GM19468 (cell line): ENCODE measurements at regions not wholly inside any gene's neighbourhood (a gene's known extent, or its start where the extent isn't known, plus 50 kb on each side); places are given as distances from the start of the nearest gene placed in this dataset.

Experiments used
- ATAC-seq: cut with Tn5 transposase; IDR thresholded peaks from one replicate; pipeline ENCODE4 v1.9.1; 2021; ENCODE audit warnings: mild to moderate bottlenecking, moderate library complexity, moderate number of reproducible peaks; ENCODE audit not compliant: unreplicated experiment; ENCODE audit errors: extremely low read depth

GRCh38 chr20:7657569-7657968 lies 282.7 kb downstream of the HAO1 start:
- ATAC-seq: no peak

DNA sequence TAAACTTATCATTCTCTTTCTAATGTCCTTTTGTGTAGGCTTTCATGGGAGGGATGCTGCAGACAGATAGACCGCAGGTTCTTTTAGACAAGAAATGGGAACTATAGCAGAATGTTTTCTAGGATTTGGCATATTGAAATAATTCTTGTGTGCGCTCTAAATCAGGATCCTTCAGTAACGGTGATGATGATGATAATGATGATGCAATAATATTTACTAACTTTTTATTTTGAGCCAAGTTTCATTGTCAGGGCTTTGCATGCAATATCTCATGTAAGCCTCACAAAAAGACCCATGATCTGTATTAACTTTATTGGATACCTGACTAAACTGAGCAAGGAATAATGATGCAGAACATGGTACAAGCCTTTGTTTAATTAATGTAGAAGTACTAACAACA lies 280.1 kb downstream of the HAO1 start:
- ATAC-seq: no peak

- no peak for ATAC-seq
Observed at GRCh38 chr20:7665376-7665775, 274.9 kb downstream of the HAO1 start.

DNA sequence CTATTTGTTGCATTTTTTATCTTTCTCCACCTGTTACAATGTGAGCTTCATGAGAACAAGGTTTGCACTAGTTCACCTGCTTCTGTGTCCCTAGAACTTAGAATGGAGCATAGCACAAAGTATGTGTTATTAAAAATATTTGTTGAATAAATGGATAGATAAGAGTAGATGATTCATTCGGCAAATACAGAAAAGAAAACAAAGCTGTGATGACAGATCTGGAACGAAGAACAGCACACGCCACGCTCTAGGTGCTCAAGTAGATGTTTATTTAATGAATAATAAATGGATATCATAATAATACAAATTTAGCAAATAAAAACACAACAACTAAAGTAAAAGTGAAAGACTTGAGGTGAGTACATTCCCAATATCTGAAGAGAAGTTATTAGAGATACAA lies 273.1 kb downstream of the HAO1 start:
- ATAC-seq: no peak

DNA sequence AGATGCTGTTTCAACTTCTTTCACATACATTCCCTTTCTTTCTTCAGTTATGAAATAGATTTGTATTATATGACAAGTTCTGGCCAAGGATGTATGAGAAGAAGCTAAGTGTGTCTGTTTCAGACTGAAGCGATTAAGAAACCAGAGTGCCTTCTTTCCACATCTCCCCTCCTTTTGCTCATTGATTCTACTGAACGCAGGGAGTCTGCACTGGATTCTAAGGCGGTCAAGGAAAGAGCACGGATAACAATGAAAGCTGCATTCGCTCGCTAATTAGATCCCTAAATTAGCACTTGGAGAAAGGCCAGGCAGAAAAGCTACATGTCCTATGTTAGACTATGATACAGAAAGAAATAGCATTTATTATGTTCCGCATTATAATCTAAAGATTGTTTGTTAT lies 267.7 kb downstream of the HAO1 start:
- no peak for ATAC-seq

DNA sequence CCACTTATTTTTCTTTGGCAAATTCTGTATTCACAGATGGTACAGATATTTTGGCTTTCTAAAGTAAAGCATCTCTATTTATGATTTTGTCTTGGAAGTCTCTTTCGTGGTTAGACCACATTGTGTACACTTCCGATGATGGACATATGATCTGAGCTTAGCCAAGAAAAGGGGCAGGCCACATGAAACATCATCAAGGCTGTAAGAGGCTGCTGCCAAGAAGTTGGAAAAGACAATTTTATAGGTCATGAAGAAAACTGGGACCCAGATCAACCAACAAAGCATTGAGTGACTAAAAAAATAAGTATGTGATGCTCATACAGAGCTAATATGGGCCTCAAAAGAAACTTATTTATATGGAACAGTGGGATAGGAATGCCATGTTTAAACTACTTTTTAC lies 266.4 kb downstream of the HAO1 start:
- no peak for ATAC-seq

DNA sequence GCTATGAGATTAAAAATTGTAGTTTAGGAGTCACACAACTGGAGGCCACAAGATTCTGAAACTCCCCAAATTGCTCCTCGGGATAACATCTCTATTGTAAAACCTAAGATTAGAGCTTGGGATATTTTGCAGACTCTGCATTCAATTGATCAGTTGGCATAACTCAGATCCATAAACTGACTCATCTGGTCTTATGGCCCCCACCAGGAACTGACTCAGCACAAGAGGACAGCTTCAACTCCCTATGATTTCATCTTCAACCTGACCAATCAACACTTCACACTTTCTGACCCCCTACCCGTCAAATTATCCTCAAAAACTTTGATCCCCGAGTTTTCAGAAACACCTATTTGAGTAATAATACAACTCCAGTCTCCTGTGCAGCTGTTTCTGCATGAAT lies 257.3 kb downstream of the HAO1 start:
- no peak for ATAC-seq

GRCh38 chr20:7687065-7687464 lies 253.2 kb downstream of the HAO1 start:
- no peak for ATAC-seq

DNA sequence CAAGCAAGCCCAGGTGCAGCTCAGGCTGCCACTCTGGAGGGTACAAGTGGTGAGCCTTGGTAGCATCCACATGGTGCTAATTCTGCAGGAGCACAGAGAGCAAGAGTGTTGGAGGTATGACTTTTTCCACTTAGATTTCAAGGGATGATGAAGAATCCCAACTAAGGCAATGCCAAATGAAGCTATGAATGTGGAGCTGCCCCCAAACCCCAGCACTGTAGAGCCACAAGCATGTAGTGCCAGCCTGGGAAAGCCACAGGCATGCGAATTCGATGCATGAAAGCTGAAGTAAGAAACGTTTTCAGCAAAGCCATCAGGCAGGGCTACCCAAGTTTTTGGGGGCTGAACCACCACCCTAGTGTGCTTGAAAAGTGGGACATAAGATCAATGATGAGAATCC lies 251.1 kb downstream of the HAO1 start:
- no peak for ATAC-seq

DNA sequence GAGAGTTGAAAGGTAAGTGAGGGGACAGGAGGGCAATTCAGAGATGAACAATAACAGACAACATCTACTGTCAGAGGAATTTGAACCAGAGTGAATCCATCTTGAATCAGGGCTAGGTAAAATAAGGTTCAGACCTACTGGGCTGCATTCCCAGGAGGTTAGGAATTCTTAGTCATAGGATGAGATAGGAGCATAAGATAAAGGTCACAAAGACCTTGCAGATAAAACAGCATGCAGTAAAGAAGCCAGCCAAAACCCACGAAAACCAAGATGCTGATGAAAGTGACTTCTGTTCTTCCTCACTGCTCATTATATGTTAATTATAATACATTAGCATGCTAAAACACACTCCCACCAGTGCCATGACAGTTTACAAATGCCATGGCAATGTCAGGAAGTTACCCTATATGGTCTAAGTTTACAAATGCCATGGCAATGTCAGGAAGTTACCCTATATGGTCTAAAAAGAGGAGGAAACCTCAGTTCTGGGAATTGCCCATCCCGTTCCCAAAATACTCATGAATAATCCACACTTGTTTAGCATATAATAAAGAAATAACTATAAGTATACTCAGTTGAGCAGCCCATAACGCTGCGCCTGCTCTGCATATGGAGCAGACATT lies 248.5 kb downstream of the HAO1 start:
- ATAC-seq: no peak

DNA sequence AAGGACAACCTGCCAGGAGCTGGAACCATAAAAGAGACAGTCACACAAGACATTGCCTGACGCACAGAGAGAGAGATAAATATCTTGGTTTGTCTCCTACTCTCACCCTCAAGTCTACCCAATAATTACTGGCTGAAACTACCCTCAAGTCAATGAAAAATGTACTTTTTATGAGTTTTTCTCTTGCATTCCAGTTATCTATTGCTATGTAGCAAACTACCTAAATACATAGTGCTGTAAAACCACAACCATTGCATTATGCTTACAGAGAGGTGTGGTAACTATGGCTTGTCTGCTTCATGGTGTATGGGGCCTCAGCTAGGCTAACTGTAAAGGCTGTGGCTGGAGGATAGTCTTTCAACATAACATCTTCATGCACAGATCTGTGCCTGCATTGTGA lies 247.8 kb downstream of the HAO1 start:
- no peak for ATAC-seq

DNA sequence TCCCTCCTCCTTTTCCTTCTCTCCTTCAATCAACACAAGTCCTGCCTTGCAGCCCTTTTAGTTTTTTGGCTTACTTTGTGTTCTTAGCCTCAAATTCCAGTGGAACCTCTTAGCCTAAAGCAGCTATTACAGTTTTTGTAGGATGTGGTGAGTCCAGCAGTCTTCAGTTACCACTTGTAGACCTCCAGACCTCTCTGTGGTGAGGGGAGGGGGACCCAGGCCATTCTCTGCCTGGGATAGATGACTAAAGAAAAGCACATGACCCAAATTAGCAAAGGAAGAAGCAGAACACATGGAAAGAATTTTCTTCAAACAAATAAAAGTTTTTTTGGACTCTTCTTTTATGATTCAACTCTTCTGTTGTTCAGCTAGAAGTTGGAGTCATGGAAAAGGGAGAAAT lies 246.5 kb downstream of the HAO1 start:
- no peak for ATAC-seq

DNA sequence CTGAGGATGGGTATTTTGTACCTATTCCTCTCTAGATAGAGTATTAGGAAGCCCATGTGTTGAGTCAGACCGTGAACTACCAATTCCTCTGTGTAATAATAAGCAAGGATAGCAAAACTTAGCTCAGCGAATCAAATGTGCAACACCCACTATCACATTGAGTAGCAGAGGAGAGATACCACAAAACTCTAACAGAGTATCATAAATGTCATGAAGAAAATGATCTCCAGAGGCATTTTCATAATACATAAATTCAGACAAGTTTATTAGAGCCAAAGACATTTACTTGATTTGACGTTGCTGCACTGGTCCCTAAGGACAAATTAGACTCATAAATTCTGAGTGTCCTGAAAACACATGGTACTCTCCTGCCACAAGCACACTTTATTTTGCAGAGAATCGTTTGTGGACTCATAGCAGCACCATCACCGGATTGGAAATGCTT lies 245.2 kb downstream of the HAO1 start:
- ATAC-seq: no peak

- ATAC-seq: no peak
Observed at GRCh38 chr20:7695635-7696034, 244.6 kb downstream of the HAO1 start.

- no peak for ATAC-seq
Observed at GRCh38 chr20:7696311-7696710, 243.9 kb downstream of the HAO1 start.

GRCh38 chr20:7702141-7702540 lies 238.1 kb downstream of the HAO1 start:
- no peak for ATAC-seq

DNA sequence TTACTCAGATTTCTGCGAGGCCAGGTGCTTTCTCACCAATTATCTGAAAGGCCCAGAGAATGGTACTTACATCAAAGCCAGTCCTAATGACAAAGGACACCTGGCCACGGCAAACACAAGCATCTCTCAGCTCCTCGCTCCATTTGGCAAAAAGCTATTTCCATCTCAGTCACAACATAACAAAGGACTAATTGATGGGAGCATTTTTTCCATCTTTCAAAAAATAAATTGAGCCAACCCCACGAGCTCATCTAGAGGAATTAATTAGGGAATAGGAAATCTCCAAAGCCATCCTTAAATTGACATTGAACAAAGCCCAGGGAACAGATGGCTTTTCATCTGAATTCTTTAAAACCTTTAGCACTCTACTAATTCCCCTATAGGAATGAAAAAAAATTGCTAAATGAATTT lies 236.7 kb downstream of the HAO1 start:
- no peak for ATAC-seq

- no peak for ATAC-seq
Observed at GRCh38 chr20:7703996-7704395, 236.3 kb downstream of the HAO1 start.

- no peak for ATAC-seq
Observed at GRCh38 chr20:7708112-7708511, 232.1 kb downstream of the HAO1 start.

- ATAC-seq: no peak
Observed at GRCh38 chr20:7708782-7709181, 231.5 kb downstream of the HAO1 start.

GRCh38 chr20:7710440-7710839 lies 229.8 kb downstream of the HAO1 start:
- ATAC-seq: no peak

DNA sequence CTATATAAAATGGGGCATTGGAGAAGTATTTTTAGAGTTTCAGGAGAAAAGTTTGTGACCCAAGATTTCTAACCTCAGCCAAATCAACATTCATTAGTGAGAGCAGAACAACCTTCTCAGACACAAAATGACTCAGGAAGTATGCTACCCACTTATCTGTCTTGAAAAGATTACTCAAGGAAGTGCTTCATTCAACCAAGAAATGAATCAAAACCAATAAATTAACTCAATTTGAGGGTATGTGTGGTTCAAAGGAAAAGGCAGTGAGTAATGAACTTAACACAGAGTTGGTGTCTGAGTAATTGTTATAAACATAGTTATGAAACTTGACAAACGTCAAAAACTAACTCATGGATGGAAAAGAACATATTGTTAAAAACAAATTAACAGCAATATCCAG lies 227.6 kb downstream of the HAO1 start:
- ATAC-seq: no peak

DNA sequence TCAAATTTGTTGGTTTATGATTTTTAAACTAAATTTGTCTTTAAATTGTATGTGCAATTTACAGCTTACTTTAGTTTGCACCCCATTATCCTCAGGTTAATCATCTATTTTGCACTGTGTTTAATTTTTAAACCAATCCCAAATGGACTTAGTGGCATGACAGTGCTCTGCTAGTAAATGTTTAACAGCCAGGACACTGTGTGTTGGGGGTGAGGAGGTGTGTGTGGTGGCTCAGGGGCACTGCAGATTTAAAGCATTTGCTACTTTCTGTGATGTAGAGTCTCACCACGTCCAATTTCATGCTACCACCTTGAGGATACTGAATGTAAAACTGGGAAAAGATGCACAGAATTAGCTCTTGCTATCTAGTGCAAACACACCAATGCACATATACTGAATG lies 225.7 kb downstream of the HAO1 start:
- ATAC-seq: no peak
